Endothelial cell of umbilical vein (primary cell): ENCODE measurements at regions not wholly inside any gene's neighbourhood (a gene's known extent, or its start where the extent isn't known, plus 50 kb on each side); places are given as distances from the start of the nearest gene placed in this dataset.

Experiments
- BruUV-seq: library from RNA; stranded (reverse); fragments of 400-500 nt; replicated peaks from 2 replicates; lab custom pipeline; 2021; lab: Mats Ljungman, UMichigan
- CTCF ChIA-PET: fragments of 300-600, 350-600 bp; sonication (Branson Sonifier 250); formaldehyde crosslinking; loops from one replicate; lab custom pipeline; 2021; ENCODE audit warnings: antibody characterized with exemption, inconsistent platforms; lab: Charles Lee
- POLR2A ChIA-PET: fragments of 300-600, 350-600 bp; sonication (Branson Sonifier 250); formaldehyde crosslinking; loops from one replicate; lab custom pipeline; 2021; ENCODE audit warnings: antibody characterized with exemption, inconsistent platforms; lab: Charles Lee
- DNase-seq: peaks from one replicate; pipeline ENCODE4 v3.0.0-alpha.2; 2011; ENCODE audit warnings: low read depth, low spot score
- FAIRE-seq: peaks from 2 replicates; lab custom pipeline; 2011; peaks lifted over from hg19 to GRCh38; lab: Jason Lieb, UNC
- H2AFZ ChIP-seq: 2 replicates; pipeline ENCODE4 v1.6.0; 2012; ENCODE audit warnings: low read depth, low read length, control low read depth, inconsistent platforms
- H3K27ac ChIP-seq: 2 replicates; pipeline ENCODE4 v1.5.1; 2011; ENCODE audit warnings: low read depth, mild to moderate bottlenecking, control low read depth, low read length, moderate library complexity; ENCODE audit not compliant: insufficient read depth
- H3K27me3 ChIP-seq, 2 experiments: 2 replicates each; pipeline versions ENCODE4 v1.6.0 to v1.6.1; 2011; ENCODE audit warnings: low read length in 2 of 2, mixed read lengths in 1 of 2; ENCODE audit not compliant: control insufficient read depth in 2 of 2, insufficient read depth in 2 of 2
- H3K36me3 ChIP-seq, 2 experiments: 2 replicates in 1 of 2; 3 replicates in 1 of 2; pipeline ENCODE4 v1.5.1; 2011; ENCODE audit warnings: low read length in 2 of 2, mild to moderate bottlenecking in 1 of 2, moderate library complexity in 1 of 2; ENCODE audit not compliant: control insufficient read depth in 2 of 2, insufficient read depth in 2 of 2; ENCODE audit errors: extremely low read depth in 1 of 2
- H3K4me1 ChIP-seq: 3 replicates; pipeline ENCODE4 v1.5.1; 2011; ENCODE audit warnings: mild to moderate bottlenecking, low read length; ENCODE audit not compliant: control insufficient read depth, insufficient read depth; ENCODE audit errors: extremely low read depth
- H3K4me2 ChIP-seq: 2 replicates; pipeline ENCODE4 v1.6.1; 2011; ENCODE audit warnings: low read length, control low read depth, mixed read lengths; ENCODE audit not compliant: insufficient read depth
- H3K4me3 ChIP-seq, 3 experiments: fragments of 200-600 bp in 1 of 3; sonication (generic), shearing (Covaris generic) in 1 of 3; replicated peaks in 1 of 3; 2 replicates each; pipeline ENCODE4 v1.5.1; 2011 to 2016; ENCODE audit warnings: control low read depth in 3 of 3, low read length in 3 of 3, mild to moderate bottlenecking in 2 of 3, inconsistent platforms in 1 of 3, low read depth in 1 of 3, moderate library complexity in 1 of 3; ENCODE audit not compliant: insufficient read depth in 1 of 3
- H3K79me2 ChIP-seq: 2 replicates; pipeline ENCODE4 v1.6.0; 2012; ENCODE audit warnings: low read length, inconsistent platforms; ENCODE audit not compliant: control insufficient read depth, insufficient read depth
- H3K9ac ChIP-seq: replicated peaks from 2 replicates; pipeline ENCODE3; 2011; ENCODE audit warnings: low read length, control low read depth; ENCODE audit not compliant: insufficient read depth; ENCODE audit errors: extremely low read depth
- H3K9me1 ChIP-seq: replicated peaks from 3 replicates; pipeline ENCODE4 v1.6.0; 2011; ENCODE audit warnings: mild to moderate bottlenecking, low read length; ENCODE audit not compliant: control insufficient read depth, insufficient read depth; ENCODE audit errors: extremely low read depth
- H3K9me3 ChIP-seq: replicated peaks from 2 replicates; pipeline ENCODE4 v1.5.1; 2012; ENCODE audit warnings: low read length, inconsistent platforms; ENCODE audit not compliant: control insufficient read depth, insufficient read depth
- H4K20me1 ChIP-seq: replicated peaks from 2 replicates; pipeline ENCODE3; 2011; ENCODE audit warnings: mild to moderate bottlenecking, low read length; ENCODE audit not compliant: control insufficient read depth, insufficient read depth; ENCODE audit errors: extremely low read depth
- CTCF ChIP-seq, 2 donors: IDR thresholded peaks; 1 replicate in 1 of 2; 2 replicates in 1 of 2; pipeline ENCODE4 v1.5.1; 2011; ENCODE audit warnings: low read length in 2 of 2, mild to moderate bottlenecking in 2 of 2, moderate library complexity in 2 of 2, control low read depth in 1 of 2, inconsistent platforms in 1 of 2, low read depth in 1 of 2; ENCODE audit not compliant: insufficient read depth in 1 of 2; ENCODE audit errors: extremely low read depth in 1 of 2
- EZH2 ChIP-seq: IDR thresholded peaks from 2 replicates; pipeline ENCODE4 v1.6.1; 2012; ENCODE audit warnings: borderline replicate concordance, low read depth, mild to moderate bottlenecking, moderate library complexity, low read length, inconsistent platforms; ENCODE audit not compliant: severe bottlenecking
- FOS ChIP-seq: IDR thresholded peaks from 2 replicates; pipeline ENCODE4 v1.6.1; 2011; ENCODE audit warnings: mild to moderate bottlenecking, low read length, moderate library complexity, borderline replicate concordance; ENCODE audit not compliant: insufficient read depth
- GATA2 ChIP-seq: IDR thresholded peaks from 2 replicates; pipeline ENCODE4 v1.7.0; 2011; ENCODE audit warnings: low read depth, mild to moderate bottlenecking, moderate library complexity, mixed read lengths, low read length; ENCODE audit not compliant: insufficient read length, insufficient read depth
- JUN ChIP-seq: IDR thresholded peaks from 2 replicates; pipeline ENCODE4 v1.6.1; 2011; ENCODE audit warnings: borderline replicate concordance, low read depth; ENCODE audit not compliant: insufficient read length, insufficient read depth
- POLR2A ChIP-seq: IDR thresholded peaks from 2 replicates; pipeline ENCODE4 v1.6.1; 2012; ENCODE audit warnings: low read depth, mild to moderate bottlenecking, control low read depth, low read length
- POLR2AphosphoS5 ChIP-seq: IDR thresholded peaks from 2 replicates; pipeline ENCODE4 v1.6.1; 2012; ENCODE audit warnings: low read depth, mild to moderate bottlenecking, control low read depth, low read length, moderate library complexity; ENCODE audit not compliant: insufficient read depth
- dilution Hi-C: fragments of 300-500 bp; cut with MboI; formaldehyde crosslinking; loops from one replicate; pipeline ENCODE4 v1.15.0; 2019; ENCODE audit warnings: low sequenced_read_pairs; ENCODE audit not compliant: extremely low pct_ligation_motif_present
- intact Hi-C: fragments of 100-400 bp; cut with micrococcal nuclease; formaldehyde crosslinking; loops from one replicate; pipeline ENCODE4 v1.10.0; 2022

GRCh38 chr12:75900781-75901254 is 130.8 kb downstream of the PHLDA1 start:
- no peaks in the 10 kb centered on the region for H3K9me3 ChIP-seq
- H3K4me1 ChIP-seq, result no peaks in the 10 kb centered on the region
- H3K9ac ChIP-seq, result no peak overlapping the region
- POLR2A ChIA-PET, result no interaction called here
- H3K4me2 ChIP-seq, result no peak overlapping the region
- H3K36me3 ChIP-seq, result no peaks in the 10 kb centered on the region
- H2AFZ ChIP-seq, result no peak overlapping the region
- dilution Hi-C loops (no loop called here), intact Hi-C loops (no loop called here)
- H3K27ac ChIP-seq, result no peak overlapping the region
- TF ChIP-seq CTCF (IDR thresholded peaks at IDR 0.05; ENCODE audit: extremely low read depth in 1 of 2, insufficient read depth in 1 of 2, low read depth in 1 of 2, low read length in 2 of 2), result no peak
- no peak for TF ChIP-seq FOS
- no peak for TF ChIP-seq JUN
- no peak for TF ChIP-seq POLR2AphosphoS5
- no peak for TF ChIP-seq EZH2
- no peak for TF ChIP-seq POLR2A
- TF ChIP-seq GATA2, result no peak
- no peaks in the 10 kb centered on the region for H3K79me2 ChIP-seq
- H4K20me1 ChIP-seq, result no peaks in the 10 kb centered on the region
- FAIRE-seq (no peak), DNase-seq (no peak)
- no peaks in the 10 kb centered on the region for H3K27me3 ChIP-seq
- no peaks in the 10 kb centered on the region for H3K9me1 ChIP-seq
- no TSS peak for BruUV-seq
- CTCF ChIA-PET, result interaction anchor here (1.0 kb wide), 1 partner anchor 21 kb away, joined by 3 read pairs; no protein-coding TSS in a partner anchor
- H3K4me3 ChIP-seq, result no peak overlapping the region
